ENCODE measurements at regions not wholly inside any gene's neighbourhood (a gene's known extent, or its start where the extent isn't known, plus 50 kb on each side); places are given as distances from the start of the nearest gene placed in this dataset.

GRCh38 chr1:94698759-94699502 is 121.2 kb upstream of the SLC44A3 start:
- Histone ChIP-seq H3K79me2 (ENCODE audit: control insufficient read depth, insufficient read depth, low read length) (no peaks in the 10 kb centered on the region), H3K27ac (ENCODE audit: control insufficient read depth, insufficient read depth, low read length) (no peak overlapping the region), H3K27me3 (ENCODE audit: control insufficient read depth, extremely low read depth, insufficient read depth, low read length) (no peaks in the 10 kb centered on the region), H4K20me1 (ENCODE audit: control insufficient read depth, extremely low read depth, insufficient read depth, low read length) (no peaks in the 10 kb centered on the region), H3K9me1 (ENCODE audit: control insufficient read depth, extremely low read depth, insufficient read depth, low read length) (no peaks in the 10 kb centered on the region), H3K4me1 (ENCODE audit: control insufficient read depth, extremely low read depth, insufficient read depth, low read length) (peaks cover 12% of the 10 kb centered on the region), H3K36me3 (ENCODE audit: control insufficient read depth in 2 of 2, extremely low read depth in 1 of 2, insufficient read depth in 2 of 2, low read length in 2 of 2) (no peaks in the 10 kb centered on the region), H2AFZ (ENCODE audit: control insufficient read depth, low read length) (peak overlapping the region; percentile 10), H3K4me2 (ENCODE audit: control insufficient read depth, extremely low read depth, insufficient read depth, low read depth, low read length) (no peak overlapping the region), H3K4me3 (ENCODE audit: control insufficient read depth in 2 of 3, extremely low read depth in 1 of 3, insufficient read depth in 2 of 3, low read depth in 1 of 3, low read length in 3 of 3) (no peak overlapping the region), H3K9me3 (ENCODE audit: control insufficient read depth, low read depth, low read length) (no peaks in the 10 kb centered on the region), H3K9ac (ENCODE audit: control insufficient read depth, extremely low read depth, insufficient read depth, low read length) (no peak overlapping the region)
- dilution Hi-C loops (cut with MboI; ENCODE audit: extremely low pct_ligation_motif_present, low sequenced_read_pairs): no loop called here
- DNase-seq (ENCODE audit: low read depth, low spot score): peak; percentile 13
- TF ChIP-seq CTCF (optimal IDR thresholded peaks at IDR 0.05 in 1 of 3, IDR thresholded peaks at IDR 0.05 in 1 of 3, conservative IDR thresholded peaks at IDR 0.05 in 1 of 3; ENCODE audit: extremely low read depth in 1 of 3, insufficient read depth in 2 of 3, low read length in 3 of 3): no peak
- TF ChIP-seq EZH2 (IDR thresholded peaks at IDR 0.05; ENCODE audit: low read length): no peak
- peak; percentile 57 for FAIRE-seq

- Histone ChIP-seq H2AFZ (ENCODE audit: control insufficient read depth, low read length) (no peak overlapping the region), H3K9ac (ENCODE audit: control insufficient read depth, extremely low read depth, insufficient read depth, low read length) (no peak overlapping the region), H3K4me2 (ENCODE audit: control insufficient read depth, extremely low read depth, insufficient read depth, low read depth, low read length) (no peak overlapping the region), H3K4me1 (ENCODE audit: control insufficient read depth, extremely low read depth, insufficient read depth, low read length) (peaks cover 12% of the 10 kb centered on the region), H3K9me3 (ENCODE audit: control insufficient read depth, low read depth, low read length) (no peaks in the 10 kb centered on the region), H3K4me3 (ENCODE audit: control insufficient read depth in 2 of 3, extremely low read depth in 1 of 3, insufficient read depth in 2 of 3, low read depth in 1 of 3, low read length in 3 of 3) (no peak overlapping the region), H4K20me1 (ENCODE audit: control insufficient read depth, extremely low read depth, insufficient read depth, low read length) (no peaks in the 10 kb centered on the region), H3K79me2 (ENCODE audit: control insufficient read depth, insufficient read depth, low read length) (no peaks in the 10 kb centered on the region), H3K27ac (ENCODE audit: control insufficient read depth, insufficient read depth, low read length) (no peak overlapping the region), H3K9me1 (ENCODE audit: control insufficient read depth, extremely low read depth, insufficient read depth, low read length) (no peaks in the 10 kb centered on the region), H3K36me3 (ENCODE audit: control insufficient read depth in 2 of 2, extremely low read depth in 1 of 2, insufficient read depth in 2 of 2, low read length in 2 of 2) (no peaks in the 10 kb centered on the region), H3K27me3 (ENCODE audit: control insufficient read depth, extremely low read depth, insufficient read depth, low read length) (no peaks in the 10 kb centered on the region)
- dilution Hi-C loops (cut with MboI; ENCODE audit: extremely low pct_ligation_motif_present, low sequenced_read_pairs): no loop called here
- no peak for TF ChIP-seq CTCF (optimal IDR thresholded peaks at IDR 0.05 in 1 of 3, IDR thresholded peaks at IDR 0.05 in 1 of 3, conservative IDR thresholded peaks at IDR 0.05 in 1 of 3; ENCODE audit: extremely low read depth in 1 of 3, insufficient read depth in 2 of 3, low read length in 3 of 3)
- no peak for TF ChIP-seq EZH2 (IDR thresholded peaks at IDR 0.05; ENCODE audit: low read length)
- DNase-seq (ENCODE audit: low read depth, low spot score) (peak; percentile 13), FAIRE-seq (no peak)
Observed at GRCh38 chr1:94698356-94698755, 121.8 kb upstream of the SLC44A3 start.
